Osteoblast (primary cell): ENCODE measurements at regions not wholly inside any gene's neighbourhood (a gene's known extent, or its start where the extent isn't known, plus 50 kb on each side); places are given as distances from the start of the nearest gene placed in this dataset.

Source experiments
- DNase-seq: peaks from one replicate; pipeline ENCODE4 v3.0.0; 2011; ENCODE audit warnings: low spot score, mixed read lengths; ENCODE audit not compliant: insufficient read length; ENCODE audit errors: missing footprints
- H2AFZ ChIP-seq: 2 replicates; pipeline ENCODE4 v1.6.0; 2011; ENCODE audit warnings: mild to moderate bottlenecking, low read length
- H3K27ac ChIP-seq: 2 replicates; pipeline ENCODE4 v1.5.1; 2011; ENCODE audit warnings: mild to moderate bottlenecking, low read depth, low read length, moderate library complexity
- H3K27me3 ChIP-seq: 2 replicates; pipeline ENCODE4 v1.6.0; 2012; ENCODE audit warnings: mild to moderate bottlenecking, control low read depth, inconsistent platforms, low read length, moderate library complexity; ENCODE audit not compliant: insufficient read depth
- H3K36me3 ChIP-seq: 2 replicates; pipeline ENCODE4 v1.5.1; 2011; ENCODE audit warnings: mild to moderate bottlenecking, low read length, control low read depth, moderate library complexity; ENCODE audit not compliant: insufficient read depth
- H3K4me1 ChIP-seq: 2 replicates; pipeline ENCODE4 v1.5.1; 2011; ENCODE audit warnings: mild to moderate bottlenecking, low read length, control low read depth, moderate library complexity; ENCODE audit not compliant: insufficient read depth
- H3K4me2 ChIP-seq: 2 replicates; pipeline ENCODE4 v1.6.0; 2011; ENCODE audit warnings: mild to moderate bottlenecking, low read length; ENCODE audit not compliant: insufficient read depth
- H3K4me3 ChIP-seq: fragments of 200-600 bp; sonication (generic); 3 replicates; pipeline ENCODE4 v1.5.1; 2012; ENCODE audit warnings: mild to moderate bottlenecking, low read length, inconsistent platforms; ENCODE audit not compliant: insufficient read depth
- H3K79me2 ChIP-seq: 2 replicates; pipeline ENCODE4 v1.6.0; 2012; ENCODE audit warnings: mild to moderate bottlenecking, low read length, control low read depth, inconsistent platforms; ENCODE audit not compliant: insufficient read depth
- H3K9me3 ChIP-seq: 2 replicates; pipeline ENCODE4 v1.5.1; 2011; ENCODE audit warnings: low read depth, low read length, control low read depth
- H4K20me1 ChIP-seq: 2 replicates; pipeline ENCODE4 v1.6.0; 2012; ENCODE audit warnings: mild to moderate bottlenecking, low read length, control low read depth; ENCODE audit not compliant: insufficient read depth
- TF ChIP-seq, protein P1 (sequence below): IDR thresholded peaks from 2 replicates; pipeline ENCODE4 v1.5.1; 2011; ENCODE audit warnings: mild to moderate bottlenecking, low read depth, low read length, moderate library complexity; ENCODE audit errors: extremely low read depth

DNA sequence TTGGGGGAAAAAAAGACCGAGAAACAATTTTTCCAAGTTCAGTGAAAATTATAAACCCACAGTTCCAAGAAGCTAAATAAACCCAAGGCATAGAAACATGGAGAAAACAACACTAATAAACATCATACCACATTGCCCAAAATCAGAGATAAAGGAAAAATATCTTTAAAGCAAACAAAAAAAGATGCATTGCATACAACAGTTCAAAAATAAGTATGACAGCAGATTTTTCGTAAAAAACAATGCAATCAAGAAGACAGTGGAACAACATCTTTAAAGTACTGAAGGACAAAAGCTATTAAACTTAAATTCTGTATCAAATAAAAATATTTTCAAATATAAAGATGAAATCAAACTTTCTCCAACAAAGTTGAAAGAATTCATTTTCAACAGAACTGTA is 921.3 kb downstream of the METTL15 start:
- Histone ChIP-seq H3K79me2 (no peaks in the 10 kb centered on the region), H3K4me2 (no peak overlapping the region), H3K27ac (no peak overlapping the region), H2AFZ (no peak overlapping the region), H3K36me3 (no peaks in the 10 kb centered on the region), H3K27me3 (no peaks in the 10 kb centered on the region), H3K9me3 (peaks cover 9% of the 10 kb centered on the region), H3K4me3 (no peak overlapping the region), H3K4me1 (peaks cover 2% of the 10 kb centered on the region), H4K20me1 (no peaks in the 10 kb centered on the region)
- TF ChIP-seq, protein P1, sequence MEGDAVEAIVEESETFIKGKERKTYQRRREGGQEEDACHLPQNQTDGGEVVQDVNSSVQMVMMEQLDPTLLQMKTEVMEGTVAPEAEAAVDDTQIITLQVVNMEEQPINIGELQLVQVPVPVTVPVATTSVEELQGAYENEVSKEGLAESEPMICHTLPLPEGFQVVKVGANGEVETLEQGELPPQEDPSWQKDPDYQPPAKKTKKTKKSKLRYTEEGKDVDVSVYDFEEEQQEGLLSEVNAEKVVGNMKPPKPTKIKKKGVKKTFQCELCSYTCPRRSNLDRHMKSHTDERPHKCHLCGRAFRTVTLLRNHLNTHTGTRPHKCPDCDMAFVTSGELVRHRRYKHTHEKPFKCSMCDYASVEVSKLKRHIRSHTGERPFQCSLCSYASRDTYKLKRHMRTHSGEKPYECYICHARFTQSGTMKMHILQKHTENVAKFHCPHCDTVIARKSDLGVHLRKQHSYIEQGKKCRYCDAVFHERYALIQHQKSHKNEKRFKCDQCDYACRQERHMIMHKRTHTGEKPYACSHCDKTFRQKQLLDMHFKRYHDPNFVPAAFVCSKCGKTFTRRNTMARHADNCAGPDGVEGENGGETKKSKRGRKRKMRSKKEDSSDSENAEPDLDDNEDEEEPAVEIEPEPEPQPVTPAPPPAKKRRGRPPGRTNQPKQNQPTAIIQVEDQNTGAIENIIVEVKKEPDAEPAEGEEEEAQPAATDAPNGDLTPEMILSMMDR, result no peak
- no peak for DNase-seq

DNA sequence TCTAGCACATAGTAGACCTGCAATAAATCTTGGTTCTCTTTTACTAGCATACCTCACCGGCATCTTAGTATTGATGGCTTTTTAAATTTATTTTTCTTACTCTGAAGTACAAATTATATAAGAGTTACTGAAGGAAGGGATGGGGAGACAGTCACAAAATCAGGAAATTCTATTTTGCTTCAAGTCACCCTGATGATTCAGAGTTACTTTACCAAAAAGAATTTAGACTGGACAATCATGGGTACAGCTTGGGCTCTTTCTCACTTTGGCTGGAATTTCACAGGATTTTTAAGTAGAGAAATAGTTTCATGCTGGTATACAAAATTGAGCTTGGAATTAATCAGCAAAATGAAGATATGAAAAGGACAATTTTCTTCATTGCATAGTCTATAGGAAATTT is 919.2 kb downstream of the METTL15 start:
- Histone ChIP-seq H3K79me2 (no peaks in the 10 kb centered on the region), H3K4me2 (no peak overlapping the region), H3K27ac (no peak overlapping the region), H3K9me3 (peaks cover 9% of the 10 kb centered on the region), H3K4me3 (no peak overlapping the region), H3K36me3 (no peaks in the 10 kb centered on the region), H4K20me1 (no peaks in the 10 kb centered on the region), H2AFZ (no peak overlapping the region), H3K27me3 (no peaks in the 10 kb centered on the region), H3K4me1 (peaks cover 7% of the 10 kb centered on the region)
- DNase-seq, result no peak
- TF ChIP-seq, protein P1, result no peak

DNA sequence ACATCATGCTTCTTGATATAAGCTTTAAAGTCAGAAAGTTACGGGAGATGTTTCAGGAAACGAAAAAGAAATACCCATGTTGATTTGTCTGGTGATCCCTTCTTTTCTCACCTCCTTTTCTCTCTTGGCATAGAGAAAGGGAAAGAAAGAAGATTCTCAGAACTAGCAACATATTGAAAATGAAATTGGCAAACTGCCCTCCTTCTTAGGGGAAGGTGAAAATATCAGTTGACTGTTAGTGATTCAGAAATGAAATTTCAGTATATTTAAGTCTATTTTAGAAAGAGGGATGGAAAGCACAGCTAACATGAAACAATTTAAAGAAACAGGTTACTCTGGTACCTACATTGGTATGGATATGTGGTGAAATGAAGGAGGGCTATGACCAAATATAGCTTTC is 918.1 kb downstream of the METTL15 start:
- Histone ChIP-seq H3K79me2 (no peaks in the 10 kb centered on the region), H2AFZ (no peak overlapping the region), H3K4me2 (no peak overlapping the region), H3K36me3 (no peaks in the 10 kb centered on the region), H4K20me1 (no peaks in the 10 kb centered on the region), H3K27me3 (no peaks in the 10 kb centered on the region), H3K4me1 (peaks cover 7% of the 10 kb centered on the region), H3K27ac (no peak overlapping the region), H3K4me3 (no peak overlapping the region), H3K9me3 (peaks cover 9% of the 10 kb centered on the region)
- no peak for DNase-seq
- TF ChIP-seq, protein P1, result no peak

DNA sequence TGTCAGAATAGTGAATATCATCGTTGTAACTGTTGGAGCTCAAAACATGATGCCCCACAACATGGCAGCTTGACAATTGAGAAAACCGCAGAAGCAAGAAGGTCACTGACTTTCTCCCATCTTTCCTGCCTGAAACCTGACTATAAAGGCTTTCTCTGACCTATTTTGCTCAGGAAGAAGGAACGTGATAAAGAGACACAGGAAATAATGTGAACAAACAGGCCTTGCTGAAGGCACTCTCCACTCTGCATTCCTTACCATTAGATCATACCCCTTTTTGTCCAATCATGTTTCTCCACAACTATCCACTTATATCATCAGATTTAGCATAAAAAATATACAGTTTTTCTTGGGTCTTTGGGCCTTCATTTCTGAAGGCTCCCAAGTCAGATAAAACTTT is 916.8 kb downstream of the METTL15 start:
- H3K4me3 ChIP-seq, result no peak overlapping the region
- no peak overlapping the region for H3K4me2 ChIP-seq
- no peak for DNase-seq
- H3K4me1 ChIP-seq, result peaks cover 10% of the 10 kb centered on the region
- H3K9me3 ChIP-seq, result peaks cover 8% of the 10 kb centered on the region
- H3K36me3 ChIP-seq, result no peaks in the 10 kb centered on the region
- no peaks in the 10 kb centered on the region for H4K20me1 ChIP-seq
- H3K27me3 ChIP-seq, result no peaks in the 10 kb centered on the region
- H3K79me2 ChIP-seq, result no peaks in the 10 kb centered on the region
- TF ChIP-seq, protein P1, result no peak
- peak overlapping the region; percentile 57 for H2AFZ ChIP-seq
- peak overlapping the region; percentile 53 for H3K27ac ChIP-seq
